Renal cortical epithelial cell (primary cell): ENCODE measurements at regions not wholly inside any gene's neighbourhood (a gene's known extent, or its start where the extent isn't known, plus 50 kb on each side); places are given as distances from the start of the nearest gene placed in this dataset.

Experiments
- DNase-seq: peaks from one replicate; pipeline ENCODE4 v3.0.0-alpha.2; 2011; ENCODE audit warnings: low read depth

DNA sequence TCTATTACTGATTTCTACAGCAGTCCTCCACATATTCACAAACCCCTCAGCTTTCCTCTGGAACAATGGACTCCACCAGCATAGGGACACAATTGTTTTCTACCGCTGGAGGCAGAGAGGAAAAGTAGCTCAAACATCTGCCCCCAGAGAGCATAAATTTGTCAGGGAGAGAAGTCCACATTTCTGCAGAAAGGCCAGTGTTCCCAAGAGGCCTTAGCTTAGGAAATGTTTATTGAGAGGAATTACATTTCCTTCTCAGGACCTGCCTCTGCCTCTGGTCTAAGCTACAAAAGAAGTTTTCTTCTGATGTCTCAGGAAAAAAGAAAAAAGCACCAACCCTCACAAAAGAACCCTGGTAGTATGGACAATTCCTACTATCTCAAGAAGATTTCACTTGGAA, 217.8 kb upstream of the BMP4 start:
- no peak for DNase-seq

DNA sequence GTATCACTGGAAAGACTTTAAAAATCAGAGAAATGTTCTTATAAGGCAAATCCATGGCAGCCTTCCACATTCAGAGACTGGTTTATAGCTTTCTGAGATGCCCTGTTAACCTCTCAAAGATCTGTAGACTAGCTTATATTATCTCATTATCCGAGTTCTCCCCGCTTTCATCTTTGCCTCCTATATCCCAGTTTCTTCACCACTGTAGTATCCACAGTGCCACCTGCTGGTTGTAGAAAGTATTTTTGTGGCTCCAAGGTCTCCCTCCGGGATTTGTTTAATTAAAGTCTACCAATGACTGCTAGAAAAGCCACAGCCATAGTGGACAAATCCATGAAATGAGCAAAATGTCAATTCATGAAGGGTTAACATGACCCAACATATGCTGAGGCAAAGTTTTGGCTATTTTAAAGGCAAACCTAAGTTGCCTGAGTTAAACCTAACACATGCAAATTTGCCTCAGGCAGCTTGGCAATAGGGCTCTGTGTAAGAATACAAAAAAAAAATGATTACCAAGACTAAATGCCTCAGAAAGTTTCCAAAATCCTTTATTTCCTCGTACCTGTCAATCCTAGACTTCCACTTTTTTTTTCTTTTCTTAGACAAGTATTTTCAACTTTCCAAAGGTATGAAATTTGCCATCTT, 218.8 kb upstream of the BMP4 start:
- DNase-seq, result peak; percentile 70

DNA sequence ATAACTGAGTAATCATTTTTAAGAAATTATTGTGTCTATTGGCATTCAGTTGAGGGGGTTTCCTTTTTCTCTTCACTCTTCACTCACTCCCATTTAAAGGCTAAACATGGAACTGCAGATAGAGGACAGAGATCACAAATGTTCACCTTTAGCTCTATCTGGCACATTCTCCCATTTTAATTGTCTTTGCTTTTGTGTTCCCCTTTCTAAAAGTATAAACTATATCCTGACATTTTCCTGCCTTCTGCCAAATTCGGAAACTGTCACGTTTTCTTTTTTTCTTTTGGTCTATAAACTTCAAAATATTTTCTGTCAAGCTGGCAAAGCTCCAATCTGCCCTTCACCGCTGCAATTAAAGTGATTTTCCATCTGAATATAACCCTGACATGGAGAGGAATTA, 219.8 kb upstream of the CDKN3 start:
- no peak for DNase-seq

DNA sequence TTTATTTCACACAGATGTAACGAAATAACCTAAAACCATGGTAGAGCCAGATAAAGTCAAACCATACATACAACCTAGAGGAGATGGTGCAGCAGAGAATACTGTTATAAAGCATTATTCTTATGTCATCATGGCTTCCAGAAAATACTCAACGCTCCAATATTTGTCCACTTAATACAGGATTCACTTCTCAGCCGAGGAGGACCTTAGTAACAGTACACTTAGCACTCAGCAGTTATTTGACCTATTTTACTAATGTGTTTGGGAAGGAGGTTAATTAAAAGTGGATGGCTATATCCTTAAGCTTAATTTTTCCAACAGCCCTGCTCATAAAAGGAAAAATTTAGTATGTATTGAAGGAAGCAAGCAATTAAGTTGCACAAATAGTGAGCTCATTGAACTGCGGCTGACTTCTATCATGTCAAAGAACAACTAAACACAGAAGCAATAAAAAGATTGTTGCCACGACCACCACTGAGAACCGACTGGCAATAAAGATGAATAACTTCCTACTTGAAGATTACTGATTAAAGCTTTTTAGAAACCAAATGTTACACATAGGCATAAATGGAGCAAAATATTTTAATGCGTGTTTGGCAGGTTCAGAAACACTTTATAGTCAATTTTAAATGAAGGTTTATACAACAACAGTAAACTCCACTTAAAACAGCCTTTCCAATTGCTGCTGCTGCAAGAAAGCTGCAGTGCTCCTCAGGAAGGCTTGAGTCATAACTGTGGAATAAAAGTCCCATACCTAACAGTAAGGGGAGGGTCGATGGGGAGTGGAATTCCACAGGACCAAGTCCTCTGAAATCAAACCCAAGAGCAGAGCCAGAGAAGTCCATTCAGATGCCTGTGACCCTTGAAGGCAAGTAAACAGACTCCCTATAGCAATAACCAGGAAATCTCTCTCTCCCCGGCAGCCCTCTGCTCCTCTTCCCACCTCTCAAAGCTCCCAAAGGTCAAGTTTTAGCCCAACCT, 218.9 kb upstream of the CDKN3 start:
- peak; percentile 74 for DNase-seq

DNA sequence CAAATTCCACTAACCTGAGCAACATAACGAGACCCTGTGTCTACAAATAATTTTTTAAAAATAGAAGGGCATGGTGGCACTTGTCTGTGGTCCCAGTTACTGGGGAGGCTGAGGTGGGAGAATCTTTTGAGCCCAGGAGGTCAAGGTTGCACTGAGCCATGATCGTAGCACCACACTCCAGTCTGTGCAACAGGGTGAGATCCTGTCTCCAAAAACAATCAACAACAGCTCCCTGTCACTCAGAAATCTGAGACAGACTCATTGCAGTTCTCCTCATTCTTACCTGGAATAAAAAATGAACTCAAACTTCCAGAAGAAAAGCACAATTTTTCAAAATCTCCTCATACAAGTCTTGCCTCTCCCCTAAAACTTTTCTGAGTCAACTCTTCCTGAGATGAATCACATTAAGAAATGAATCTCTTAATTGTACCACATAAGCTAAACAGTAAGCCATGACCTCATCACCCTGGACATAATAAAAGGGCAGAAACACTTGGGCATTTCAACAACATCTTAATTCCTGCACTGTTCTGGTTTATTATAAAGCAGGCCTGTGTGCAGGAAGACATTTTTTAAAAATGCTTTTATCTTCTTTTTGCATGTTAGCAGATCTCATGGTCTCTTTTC, 214.3 kb upstream of the CDKN3 start:
- peak; percentile 95 for DNase-seq

DNA sequence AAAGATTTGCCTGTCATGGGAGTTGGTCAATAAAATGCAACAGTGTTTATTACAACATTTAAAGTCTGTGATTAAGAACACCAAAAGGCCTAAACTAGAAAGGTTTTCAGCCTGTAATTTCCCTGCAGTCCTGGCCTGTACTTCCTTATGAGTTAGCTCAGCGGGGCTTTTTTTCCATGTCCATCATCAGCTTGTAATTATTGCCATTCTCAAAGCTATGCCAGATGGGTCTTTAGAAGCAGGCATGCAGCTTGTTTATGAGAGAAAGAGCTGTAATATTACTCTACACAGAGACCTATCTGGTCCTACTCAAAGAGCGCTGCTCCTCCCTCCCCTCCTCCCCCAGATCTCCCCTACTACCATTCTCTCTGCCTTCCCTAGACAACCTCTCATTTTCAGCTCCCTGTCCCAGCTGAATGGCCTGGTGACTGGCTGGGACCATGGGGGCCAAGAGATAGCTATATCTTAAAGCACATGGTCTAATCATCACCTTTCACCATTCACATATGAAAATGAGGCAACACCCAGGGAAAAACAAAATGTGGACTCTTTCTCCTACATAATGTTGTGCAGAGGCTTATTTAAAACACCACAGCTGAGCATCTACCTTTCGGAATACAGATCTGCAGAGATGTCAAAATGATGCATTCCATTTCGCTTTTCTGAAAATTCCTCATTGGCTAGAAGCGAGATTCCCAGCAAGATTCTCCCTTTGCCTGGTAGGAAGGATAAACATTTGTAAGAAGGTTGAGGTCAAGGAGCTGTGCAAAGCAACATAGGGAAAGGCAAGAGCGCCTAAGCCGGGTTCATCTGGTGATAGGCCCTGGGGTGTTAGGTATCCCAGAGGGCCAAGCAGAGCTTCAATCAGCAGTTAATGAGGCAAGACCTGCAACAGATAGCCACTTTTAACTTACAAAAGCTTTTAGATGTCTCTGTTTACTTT, 209.7 kb upstream of the CDKN3 start:
- no peak for DNase-seq

DNA sequence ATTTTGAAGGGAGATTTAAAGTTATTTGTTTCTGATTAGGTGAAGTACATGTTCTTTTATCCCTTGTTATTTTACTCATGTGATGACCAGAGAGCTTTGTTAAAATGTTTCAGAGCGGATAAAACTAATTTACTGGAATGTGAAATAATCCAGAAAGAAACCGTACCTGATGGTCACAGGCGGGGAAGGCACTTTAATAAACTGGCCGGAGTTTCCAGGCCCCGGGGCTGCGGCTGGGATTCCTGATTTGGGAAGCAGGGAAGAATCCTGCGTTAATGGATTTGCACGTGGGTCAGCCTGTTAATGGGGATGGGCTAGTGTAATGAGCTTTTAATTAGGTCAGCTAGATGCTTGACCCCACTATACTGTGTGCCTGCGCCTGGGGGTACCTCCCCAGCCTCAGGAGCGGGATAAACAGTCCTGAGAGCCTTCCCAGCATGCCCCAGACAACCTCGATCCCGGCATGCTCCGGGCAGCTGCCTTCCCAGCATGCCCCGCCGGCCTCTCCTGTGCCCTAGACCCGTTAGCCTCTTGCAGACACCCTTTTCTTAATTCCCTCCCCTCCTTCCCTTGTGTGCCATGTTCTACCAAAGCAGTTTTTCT, 208.6 kb upstream of the CDKN3 start:
- DNase-seq, result no peak

DNA sequence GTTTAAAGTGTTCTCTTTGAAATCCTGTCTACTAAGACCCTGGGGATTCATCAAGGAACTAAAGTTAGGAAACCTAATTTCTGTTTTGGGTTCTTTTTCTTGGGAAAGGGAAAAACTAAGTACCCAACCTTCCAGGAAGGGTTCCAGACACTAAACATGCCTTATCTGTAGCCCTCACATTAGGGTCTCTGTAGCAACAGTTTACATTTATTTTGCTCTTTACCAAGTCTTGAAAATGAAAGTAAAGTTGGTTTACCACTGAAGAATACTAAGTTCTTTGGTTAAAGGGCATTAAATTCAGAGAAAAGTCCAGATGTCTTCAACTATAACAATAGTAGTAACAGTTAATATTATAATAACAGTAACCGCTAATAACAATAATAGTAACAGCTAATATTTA, 207.5 kb upstream of the CDKN3 start:
- DNase-seq, result no peak

DNA sequence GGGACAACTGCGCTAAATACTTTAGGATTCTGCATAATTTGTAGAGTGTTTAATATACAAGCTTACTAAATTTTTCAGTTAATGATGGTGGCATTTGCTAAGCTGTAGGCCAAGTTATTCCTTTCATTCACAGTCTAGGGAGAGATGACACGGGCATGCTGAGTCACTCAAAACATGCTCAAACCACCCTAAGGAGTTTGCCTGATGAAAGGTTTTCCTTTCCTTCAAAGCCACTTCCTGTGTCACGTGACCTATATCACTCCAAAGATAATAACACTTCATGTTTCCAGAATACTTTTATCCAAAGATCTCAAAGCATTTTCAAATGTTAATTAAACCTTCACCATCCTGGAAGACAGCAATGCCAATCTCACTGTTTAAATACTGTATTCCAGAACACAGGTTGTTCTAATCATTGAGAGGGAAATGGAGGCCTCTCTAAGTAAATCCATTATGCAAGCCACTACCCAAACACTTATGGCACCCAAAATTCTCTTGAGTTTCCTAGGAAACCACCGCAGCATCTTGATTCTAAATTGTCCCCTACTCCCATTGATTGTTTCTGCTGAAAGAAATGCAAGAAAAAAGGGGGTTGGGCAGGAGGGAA, 207.0 kb upstream of the CDKN3 start:
- peak; percentile 89 for DNase-seq

DNA sequence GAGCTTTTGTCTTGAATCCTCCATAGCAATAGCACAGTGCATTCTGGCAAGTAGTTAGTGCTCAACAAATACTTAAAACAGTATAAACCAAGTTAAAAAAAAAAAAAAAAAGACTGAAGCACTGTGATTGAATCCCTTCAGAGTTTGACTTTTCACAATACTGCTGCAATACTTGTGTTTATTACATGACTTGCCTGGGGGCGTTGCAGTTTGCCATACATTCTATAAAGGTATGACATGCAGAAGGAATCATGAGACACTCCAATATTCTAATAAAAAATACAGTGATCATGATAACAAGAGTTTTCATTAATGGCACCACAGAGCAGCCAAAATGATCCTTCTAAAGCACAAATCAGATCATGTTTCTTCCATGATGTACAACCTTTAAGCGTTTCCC, 205.0 kb upstream of the CDKN3 start:
- DNase-seq, result no peak

DNA sequence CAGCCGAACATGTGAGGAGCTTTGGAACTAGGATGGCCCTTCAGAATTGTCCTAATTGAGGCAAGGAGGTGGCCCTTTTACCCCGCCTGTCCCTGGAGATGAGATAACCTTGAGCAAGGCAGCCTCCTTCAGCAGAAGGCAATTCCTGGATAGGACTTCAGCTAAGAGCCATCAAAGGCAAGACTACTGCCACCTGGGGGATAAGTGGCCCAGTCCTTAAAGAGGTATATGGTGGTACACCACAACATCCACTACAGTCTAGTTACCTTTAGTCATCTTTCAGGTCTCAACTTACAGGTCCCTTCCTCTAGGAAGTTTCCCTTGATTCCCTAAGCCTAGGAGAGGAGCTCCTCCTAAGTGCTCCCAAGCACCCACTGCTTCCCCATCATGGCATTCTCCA, 204.2 kb upstream of the CDKN3 start:
- DNase-seq, result no peak

DNA sequence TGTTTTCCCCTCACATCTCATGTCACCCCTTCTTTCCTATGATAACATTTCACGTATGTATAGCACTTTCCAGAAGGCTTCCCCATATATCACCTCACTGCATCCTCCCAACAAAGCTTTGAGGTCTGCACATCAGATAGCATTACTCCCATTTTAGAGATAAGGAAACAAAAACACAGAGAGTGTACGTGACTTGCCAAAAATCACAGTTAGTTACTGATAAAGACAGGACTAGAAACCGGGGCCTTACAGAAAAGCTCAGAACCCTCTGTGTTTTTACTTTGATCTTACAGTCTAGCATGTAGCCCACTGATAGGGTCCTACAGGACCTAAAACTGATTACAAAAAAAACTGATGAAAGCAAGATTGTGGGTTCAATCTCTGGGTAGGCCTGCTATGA, 202.9 kb upstream of the CDKN3 start:
- no peak for DNase-seq

DNA sequence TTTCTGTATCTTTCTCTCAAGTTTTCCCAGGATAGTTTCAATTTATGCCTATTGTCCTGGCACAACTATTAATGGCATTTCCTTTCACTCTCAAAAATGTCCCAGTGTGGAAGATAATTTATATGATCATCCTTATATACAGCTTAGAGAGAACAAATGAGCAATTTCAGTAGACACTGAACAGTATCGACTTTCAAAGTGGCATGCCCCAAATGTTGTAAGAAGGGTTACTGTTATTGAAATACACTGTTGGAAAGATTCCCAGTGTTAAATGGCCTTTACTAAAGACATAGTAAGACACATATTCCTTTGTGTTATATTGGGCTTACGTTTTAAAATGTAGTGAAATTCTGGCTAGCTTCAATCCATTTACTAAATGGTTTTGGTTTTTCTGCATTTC, 202.3 kb upstream of the CDKN3 start:
- DNase-seq, result no peak

DNA sequence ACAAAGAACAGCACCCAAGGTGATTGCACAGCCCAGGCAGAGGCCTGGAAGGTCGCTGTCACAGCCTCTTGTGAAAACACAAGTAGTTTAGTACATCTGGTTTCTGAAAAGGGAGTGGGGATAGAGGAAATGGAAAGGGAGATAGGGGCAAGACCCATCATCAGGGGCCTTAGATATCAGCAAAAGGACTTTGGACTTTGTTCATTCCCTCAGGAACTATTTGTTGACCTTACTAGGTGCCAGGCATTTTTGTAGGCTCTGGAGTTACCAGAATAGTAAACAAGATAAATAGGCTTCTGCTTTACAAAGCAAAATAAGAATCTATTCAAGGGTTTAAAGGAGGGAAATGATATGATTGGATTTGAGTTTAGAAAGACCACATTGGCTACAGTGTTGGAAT, 199.4 kb upstream of the CDKN3 start:
- no peak for DNase-seq

DNA sequence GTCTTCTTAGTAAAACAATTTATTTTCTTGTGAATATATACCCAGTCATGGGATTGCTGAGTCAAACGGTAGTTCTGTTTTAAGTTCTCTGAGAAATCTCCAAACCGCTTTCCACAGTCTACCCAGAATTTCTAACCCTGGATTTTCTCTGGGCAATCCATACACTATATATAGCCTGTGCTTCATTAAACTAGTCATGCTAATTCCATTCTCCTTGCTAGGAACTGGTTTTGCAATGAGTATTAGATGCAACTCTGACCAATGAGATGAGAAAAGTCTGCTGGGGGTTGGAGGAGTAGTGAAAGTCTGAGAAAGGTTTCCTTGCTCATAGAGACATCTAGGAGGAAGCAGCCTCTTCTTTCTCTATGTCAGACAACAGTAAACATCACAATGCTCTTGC, 196.1 kb upstream of the CDKN3 start:
- no peak for DNase-seq

DNA sequence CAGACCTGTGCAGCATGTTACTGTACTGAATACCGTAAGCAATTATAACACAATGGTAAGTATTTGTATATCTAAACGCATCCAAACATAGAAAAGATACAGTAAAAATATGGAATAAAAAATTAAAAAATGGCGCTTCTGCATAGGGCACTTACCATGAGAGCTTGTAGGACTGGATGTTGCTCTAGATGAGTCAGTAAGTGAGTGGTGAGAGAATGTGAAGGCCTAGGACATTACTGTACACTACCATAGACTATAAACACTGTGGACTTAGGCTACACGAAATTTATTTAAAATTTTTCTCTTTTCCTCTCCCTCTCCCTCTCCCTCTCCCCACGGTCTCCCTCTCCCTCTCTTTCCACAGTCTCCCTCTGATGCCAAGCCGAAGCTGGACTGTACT, 194.5 kb upstream of the CDKN3 start:
- DNase-seq, result no peak

DNA sequence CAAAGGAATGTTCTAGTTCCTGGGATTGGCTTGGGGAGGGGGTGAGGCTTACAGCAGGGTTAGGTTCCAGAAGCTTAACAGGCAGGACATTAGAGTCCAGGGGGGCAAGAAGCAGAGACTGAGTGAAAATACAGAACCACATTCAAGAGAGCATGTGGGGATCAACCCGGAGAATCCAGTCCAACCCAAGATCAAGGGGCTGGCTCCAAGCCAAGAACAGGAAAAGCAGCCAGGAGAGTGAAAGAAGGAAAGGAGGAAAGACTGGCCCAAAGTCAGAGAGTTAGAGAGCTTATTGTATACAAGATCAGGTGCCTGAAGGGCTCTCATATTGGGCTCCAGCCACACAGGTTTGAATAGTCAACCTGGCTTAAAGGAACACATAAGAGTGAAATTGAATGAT, 190.3 kb upstream of the CDKN3 start:
- DNase-seq, result peak; percentile 43

DNA sequence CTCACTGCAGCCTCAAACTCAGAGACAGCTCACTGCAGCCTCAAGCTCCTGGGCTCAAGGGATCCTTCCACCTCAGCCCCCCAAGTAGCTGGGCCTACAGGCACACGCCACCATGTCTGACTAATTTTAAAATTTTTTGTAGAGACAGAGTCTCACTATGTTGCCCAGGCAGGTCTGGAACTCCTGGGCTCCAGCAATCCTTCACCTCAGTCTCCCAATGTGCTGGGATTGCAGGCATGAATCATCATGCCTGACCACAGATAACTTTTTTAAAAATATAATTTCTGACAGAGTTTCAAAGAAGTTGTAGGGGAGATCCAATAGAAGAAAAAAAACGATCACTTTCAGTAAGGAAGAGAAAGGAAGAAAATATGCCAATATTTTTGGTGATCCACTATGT, 189.7 kb upstream of the CDKN3 start:
- no peak for DNase-seq

DNA sequence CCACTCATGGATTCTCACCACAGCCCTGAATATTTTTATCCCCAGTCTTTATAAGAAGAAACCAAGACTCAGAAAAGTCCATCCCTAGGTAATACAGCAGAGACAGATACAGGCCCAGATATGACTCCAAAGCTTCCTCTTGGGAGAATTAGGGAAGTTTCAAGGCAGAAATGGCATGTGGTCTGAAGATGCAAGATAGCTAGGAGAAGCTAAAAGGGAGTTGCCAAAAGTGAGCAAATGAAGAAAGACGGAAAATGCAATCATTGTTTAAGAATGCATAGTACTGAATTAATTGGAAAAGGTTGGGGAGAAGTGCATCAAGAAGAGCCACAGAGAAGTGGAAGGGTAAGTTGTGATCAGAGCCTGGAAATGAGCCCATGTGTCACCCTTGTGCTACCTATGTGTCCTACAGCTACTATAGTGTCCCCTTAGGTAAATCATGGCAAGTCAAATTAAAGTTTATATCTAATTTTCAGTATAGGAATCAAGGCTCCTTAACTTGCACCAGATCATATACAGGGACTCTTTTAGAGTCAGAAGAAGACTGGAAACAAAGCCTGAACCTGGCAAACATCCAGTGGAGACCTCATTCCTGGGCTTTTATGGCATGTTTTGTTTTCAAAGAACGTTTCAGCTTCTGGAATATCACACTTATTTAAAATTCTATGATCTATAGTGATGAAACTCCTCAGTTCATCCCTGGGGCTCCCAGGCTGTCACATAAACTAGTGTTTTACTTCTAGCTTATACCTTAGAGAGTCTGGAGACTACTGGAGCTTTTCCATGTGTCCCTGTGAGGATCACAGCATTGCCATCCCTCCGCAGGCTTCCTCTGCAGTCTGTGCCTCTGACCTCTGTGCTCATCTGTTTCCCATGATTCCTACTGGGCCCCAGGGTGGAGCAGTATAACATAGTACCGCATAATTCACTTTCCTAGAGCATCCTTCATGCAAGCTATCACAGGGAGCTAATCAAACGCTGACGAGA, 189.0 kb upstream of the CDKN3 start:
- no peak for DNase-seq

DNA sequence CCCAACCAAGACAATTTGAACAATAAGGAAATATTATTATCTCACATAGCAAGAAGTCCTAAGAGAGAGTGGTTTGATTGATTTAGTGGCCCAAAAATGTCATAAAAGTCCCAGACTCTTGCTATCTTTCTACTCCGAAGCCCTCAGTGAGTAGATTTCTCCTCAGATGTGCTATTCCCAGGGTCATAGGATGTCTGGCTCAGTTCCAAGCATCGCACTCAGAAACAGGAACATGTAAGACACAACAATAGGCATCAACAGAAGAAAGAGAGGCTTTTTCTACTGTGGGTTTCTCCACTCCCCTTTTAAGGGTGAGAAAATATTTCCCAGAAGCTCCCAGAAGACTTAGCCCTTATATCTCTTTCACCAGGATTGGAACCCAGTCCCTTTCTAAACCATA, 188.1 kb upstream of the CDKN3 start:
- DNase-seq, result no peak
